KBM-7 (cell line): ENCODE measurements at regions not wholly inside any gene's neighbourhood (a gene's known extent, or its start where the extent isn't known, plus 50 kb on each side); places are given as distances from the start of the nearest gene placed in this dataset.

Source experiments
- DNase-seq: peaks from one replicate; pipeline ENCODE4 v3.0.0-alpha.2; 2015
- in situ Hi-C: fragments of 300-500 bp; cut with MboI; formaldehyde crosslinking; loops from 2 replicates; pipeline ENCODE4 v1.14.3; 2020; ENCODE audit warnings: low sequenced_read_pairs, low pct_unique_long_range_greater_than_20kb, mixed read lengths

- in situ Hi-C loops: no loop called here
Measured at GRCh38 chr5:152514827-152515397, 109.8 kb upstream of the NMUR2 start.

GRCh38 chr5:152523964-152524363 lies 118.9 kb upstream of the NMUR2 start:
- no peak for DNase-seq
- in situ Hi-C loops: no loop called here

More at GRCh38 chr5:152514827-152515397, 109.8 kb upstream of the NMUR2 start:
- peak; percentile 48 for DNase-seq

GRCh38 chr5:152527358-152528052 lies 122.4 kb upstream of the NMUR2 start:
- in situ Hi-C loops: loop anchor here (25.0 kb wide), 1 partner anchor 1435 kb away; no protein-coding TSS in a partner anchor
- DNase-seq: no peak

- in situ Hi-C loops: loop anchor here (25.0 kb wide), 1 partner anchor 1433 kb away; no protein-coding TSS in a partner anchor
- no peak for DNase-seq
Measured at GRCh38 chr5:152529440-152529839, 124.4 kb upstream of the NMUR2 start.

GRCh38 chr5:152532714-152533113 lies 127.6 kb upstream of the NMUR2 start:
- peak; percentile 32 for DNase-seq
- in situ Hi-C loops: loop anchor here (25.0 kb wide), 1 partner anchor 1430 kb away; no protein-coding TSS in a partner anchor

GRCh38 chr5:152534641-152535040 lies 129.6 kb upstream of the NMUR2 start:
- in situ Hi-C loops: loop anchor here (25.0 kb wide), 1 partner anchor 1428 kb away; no protein-coding TSS in a partner anchor
- DNase-seq: no peak

- in situ Hi-C loops: loop anchor here (25.0 kb wide), 1 partner anchor 1420 kb away; no protein-coding TSS in a partner anchor
- peak; percentile 5 for DNase-seq
Measured at GRCh38 chr5:152542741-152543140, 137.7 kb upstream of the NMUR2 start.

- in situ Hi-C loops: loop anchor here (25.0 kb wide), 1 partner anchor 1416 kb away; no protein-coding TSS in a partner anchor
- no peak for DNase-seq
Measured at GRCh38 chr5:152546493-152546892, 141.4 kb upstream of the NMUR2 start.

GRCh38 chr5:152547202-152547601 lies 142.1 kb upstream of the NMUR2 start:
- no peak for DNase-seq
- in situ Hi-C loops: loop anchor here (25.0 kb wide), 1 partner anchor 1415 kb away; no protein-coding TSS in a partner anchor

- in situ Hi-C loops: loop anchor here (25.0 kb wide), 1 partner anchor 1413 kb away; no protein-coding TSS in a partner anchor
- no peak for DNase-seq
Measured at GRCh38 chr5:152549709-152550108, 144.6 kb upstream of the NMUR2 start.

- in situ Hi-C loops: no loop called here
- no peak for DNase-seq
Measured at GRCh38 chr5:152551061-152551460, 146.0 kb upstream of the NMUR2 start.

- in situ Hi-C loops: no loop called here
- DNase-seq: no peak
Measured at GRCh38 chr5:152556784-152557183, 151.7 kb upstream of the NMUR2 start.

- DNase-seq: peak; percentile 40
- in situ Hi-C loops: no loop called here
Measured at GRCh38 chr5:152560512-152561137, 155.5 kb upstream of the NMUR2 start.

- in situ Hi-C loops: no loop called here
- DNase-seq: no peak
Measured at GRCh38 chr5:152568016-152568415, 162.9 kb upstream of the NMUR2 start.

- in situ Hi-C loops: no loop called here
- no peak for DNase-seq
Measured at GRCh38 chr5:152572812-152573211, 167.7 kb upstream of the NMUR2 start.

- in situ Hi-C loops: no loop called here
- no peak for DNase-seq
Measured at GRCh38 chr5:152584103-152584502, 179.0 kb upstream of the NMUR2 start.

- no peak for DNase-seq
- in situ Hi-C loops: no loop called here
Measured at GRCh38 chr5:152592416-152592815, 187.3 kb upstream of the NMUR2 start.

- in situ Hi-C loops: no loop called here
- no peak for DNase-seq
Measured at GRCh38 chr5:152593388-152593787, 188.3 kb upstream of the NMUR2 start.

GRCh38 chr5:152595405-152595804 lies 190.3 kb upstream of the NMUR2 start:
- in situ Hi-C loops: no loop called here
- DNase-seq: no peak

GRCh38 chr5:152599096-152599495 lies 194.0 kb upstream of the NMUR2 start:
- in situ Hi-C loops: no loop called here
- DNase-seq: no peak
